K562 (cell line): ENCODE measurements at regions not wholly inside any gene's neighbourhood (a gene's known extent, or its start where the extent isn't known, plus 50 kb on each side); places are given as distances from the start of the nearest gene placed in this dataset.

Source experiments
- ATAC-seq: fragments of 200-7000 bp; cut with Tn5 transposase; 3 replicates; pipeline ENCODE4 v1.9.1; 2020; ENCODE audit warnings: moderate library complexity
- BruUV-seq: library from RNA; stranded (reverse); fragments of 400-500 nt; replicated peaks from 2 replicates; lab custom pipeline; 2021; lab: Mats Ljungman, UMichigan
- CTCF ChIA-PET: fragments of 300-600 bp; formaldehyde crosslinking; extraction: SDS; loops from one replicate; lab custom pipeline; 2021; ENCODE audit warnings: low intra/inter-chr PET ratio; lab: Yijun Ruan, JAX
- POLR2A ChIA-PET: fragments of 300-600, 350-650 bp; sonication (Branson Sonifier 250); formaldehyde crosslinking; extraction: SDS; loops from one replicate; lab custom pipeline; 2021; ENCODE audit warnings: antibody characterized with exemption, inconsistent platforms; lab: Yijun Ruan, JAX
- DNase-seq, 4 experiments: peaks; one replicate each; pipeline versions ENCODE4 v3.0.0 to v3.0.0-alpha.2; 2011 to 2018; ENCODE audit warnings: low spot score in 3 of 4, mixed read lengths in 3 of 4; ENCODE audit errors: extremely low read depth in 1 of 4
- FAIRE-seq: peaks from 2 replicates; lab custom pipeline; 2011; peaks lifted over from hg19 to GRCh38; lab: Jason Lieb, UNC
- H2AFZ ChIP-seq: 2 replicates; pipeline ENCODE4 v1.6.0; 2011; ENCODE audit warnings: low read depth, low read length, control low read depth, inconsistent platforms
- H3K27ac ChIP-seq: fragments of 200-600 bp; 3 replicates; pipeline ENCODE4 v1.8.0; 2011; ENCODE audit warnings: low read depth, mild to moderate bottlenecking, control low read depth, inconsistent platforms, low read length, moderate library complexity, mixed read lengths; ENCODE audit errors: extremely low read depth
- H3K27me3 ChIP-seq, 2 experiments: fragments of 300-600 bp in 1 of 2; 2 replicates in 1 of 2; 3 replicates in 1 of 2; pipeline versions ENCODE4 v1.6.0 to v1.8.0; 2011; ENCODE audit warnings: inconsistent platforms in 2 of 2, low read length in 2 of 2, mild to moderate bottlenecking in 1 of 2, mixed read lengths in 1 of 2, moderate library complexity in 1 of 2; ENCODE audit not compliant: control insufficient read depth in 2 of 2, insufficient read depth in 2 of 2
- H3K36me3 ChIP-seq: fragments of 300-600 bp; 3 replicates; pipeline ENCODE4 v1.8.0; 2011; ENCODE audit warnings: mild to moderate bottlenecking, low read length, inconsistent platforms; ENCODE audit not compliant: control insufficient read depth, insufficient read depth
- H3K4me1 ChIP-seq, 2 experiments: fragments of 200-600 bp in 1 of 2; replicated peaks in 1 of 2; 2 replicates in 1 of 2; 3 replicates in 1 of 2; pipeline versions ENCODE4 v1.5.1 to v1.8.0; 2011; ENCODE audit warnings: inconsistent platforms in 2 of 2, low read length in 2 of 2, mild to moderate bottlenecking in 1 of 2, mixed read lengths in 1 of 2, moderate library complexity in 1 of 2; ENCODE audit not compliant: control insufficient read depth in 2 of 2, insufficient read depth in 2 of 2
- H3K4me2 ChIP-seq: 2 replicates; pipeline ENCODE4 v1.6.1; 2011; ENCODE audit warnings: low read length, control low read depth, inconsistent platforms, mixed read lengths; ENCODE audit not compliant: insufficient read depth
- H3K4me3 ChIP-seq: fragments of 200-600 bp; sonication (generic), shearing (Covaris generic); 2 replicates; pipeline ENCODE4 v1.5.1; 2016; ENCODE audit warnings: control low read depth, inconsistent platforms
- H3K79me2 ChIP-seq: fragments of 200-600 bp; 3 replicates; pipeline ENCODE4 v1.8.0; 2011; ENCODE audit warnings: low read length, inconsistent platforms; ENCODE audit not compliant: control insufficient read depth, insufficient read depth
- H3K9ac ChIP-seq, 2 experiments: 2 replicates each; pipeline versions ENCODE4 v1.6.0 to v1.6.1; 2011; ENCODE audit warnings: low read depth in 2 of 2, low read length in 2 of 2, control low read depth in 1 of 2, inconsistent platforms in 1 of 2, mild to moderate bottlenecking in 1 of 2, mixed read lengths in 1 of 2; ENCODE audit not compliant: insufficient read depth in 1 of 2
- H3K9me1 ChIP-seq: one replicate; pipeline ENCODE4 v1.6.0; 2011; ENCODE audit warnings: inconsistent platforms, mild to moderate bottlenecking, low read length, moderate library complexity; ENCODE audit not compliant: control insufficient read depth, insufficient read depth
- H3K9me3 ChIP-seq: replicated peaks from 2 replicates; pipeline ENCODE4 v1.5.1; 2011; ENCODE audit warnings: low read depth, low read length, inconsistent platforms; ENCODE audit not compliant: control insufficient read depth, insufficient read depth
- H4K20me1 ChIP-seq: replicated peaks from 2 replicates; pipeline ENCODE4 v1.6.1; 2011; ENCODE audit warnings: low read length, inconsistent platforms, mixed read lengths; ENCODE audit not compliant: control insufficient read depth, insufficient read depth
- CEBPB ChIP-seq: fragments of 450-650 bp; IDR thresholded peaks from 2 replicates; pipeline ENCODE4 v1.6.1; 2016; ENCODE audit warnings: missing genetic modification characterization, missing compliant biosample characterization
- KDM1A ChIP-seq, 2 experiments: fragments of 450-650 bp; IDR thresholded peaks; 2 replicates each; pipeline ENCODE4 v1.6.1; 2016; ENCODE audit warnings: mild to moderate bottlenecking in 2 of 2
- NFATC3 ChIP-seq: fragments of 450-650 bp; IDR thresholded peaks from 2 replicates; pipeline ENCODE4 v1.6.1; 2017; ENCODE audit warnings: mild to moderate bottlenecking
- NFXL1 ChIP-seq: fragments of 450-650 bp; formaldehyde crosslinking; IDR thresholded peaks from 2 replicates; pipeline ENCODE4 v1.4.0; 2021; ENCODE audit warnings: mild to moderate bottlenecking
- ZNF174 ChIP-seq: fragments of 250-450 bp; sonication (Bioruptor Pico); IDR thresholded peaks from 2 replicates; pipeline ENCODE4 v1.4.0; 2020; ENCODE audit warnings: mild to moderate bottlenecking
- ZNF668 ChIP-seq: fragments of 250-450 bp; sonication (Bioruptor Pico); IDR thresholded peaks from 2 replicates; pipeline ENCODE4 v1.8.0; 2022; ENCODE audit warnings: mild to moderate bottlenecking, inconsistent platforms
- in situ Hi-C: fragments of 300-500 bp; cut with MboI; formaldehyde crosslinking; loops from 4 replicates; pipeline ENCODE4 v1.15.0; 2018; ENCODE audit warnings: inconsistent platforms, mixed read lengths
- intact Hi-C: fragments of 100-400 bp; cut with micrococcal nuclease; formaldehyde crosslinking; loops from 2 replicates; pipeline ENCODE4 v1.14.2; 2022
- TF ChIP-seq, protein P1 (sequence below): fragments of 250-450 bp; sonication (Bioruptor Pico); IDR thresholded peaks from 2 replicates; pipeline ENCODE4 v1.5.0; 2021
- TF ChIP-seq, protein P2 (sequence below), 2 experiments: IDR thresholded peaks; 2 replicates each; pipeline ENCODE4 v1.6.1; 2011; ENCODE audit warnings: borderline replicate concordance in 1 of 2, control low read depth in 1 of 2, low read depth in 1 of 2, low read length in 1 of 2, mild to moderate bottlenecking in 1 of 2, mixed read lengths in 1 of 2, moderate library complexity in 1 of 2; ENCODE audit not compliant: insufficient read depth in 1 of 2, insufficient read length in 1 of 2, poor library complexity in 1 of 2, severe bottlenecking in 1 of 2; ENCODE audit errors: extremely low read depth in 1 of 2

DNA sequence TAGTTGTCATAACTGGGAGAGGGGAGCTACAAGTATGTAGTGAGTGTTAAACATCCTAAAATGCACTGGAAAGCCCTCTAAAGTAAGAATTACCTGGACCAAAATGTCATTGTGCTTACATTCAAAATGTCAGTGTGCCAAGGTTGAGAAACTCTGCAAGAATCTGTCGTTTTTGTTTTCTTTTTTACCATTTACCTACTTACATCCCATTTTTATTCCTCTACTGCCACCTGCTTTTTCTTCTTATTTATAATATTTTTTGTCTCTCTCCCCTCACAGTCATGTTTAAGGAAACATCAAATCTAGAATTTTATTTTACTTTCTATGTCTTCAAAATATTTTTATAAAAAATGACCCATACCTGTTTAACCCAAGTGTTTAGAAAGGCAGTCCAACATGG lies 226.4 kb downstream of the PCDH17 start (continued):
- TF ChIP-seq, protein P1, sequence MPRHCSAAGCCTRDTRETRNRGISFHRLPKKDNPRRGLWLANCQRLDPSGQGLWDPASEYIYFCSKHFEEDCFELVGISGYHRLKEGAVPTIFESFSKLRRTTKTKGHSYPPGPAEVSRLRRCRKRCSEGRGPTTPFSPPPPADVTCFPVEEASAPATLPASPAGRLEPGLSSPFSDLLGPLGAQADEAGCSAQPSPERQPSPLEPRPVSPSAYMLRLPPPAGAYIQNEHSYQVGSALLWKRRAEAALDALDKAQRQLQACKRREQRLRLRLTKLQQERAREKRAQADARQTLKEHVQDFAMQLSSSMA (CRISPR knock-in tag), result no peak
- TF ChIP-seq NFXL1 (CRISPR knock-in tag) (no peak), KDM1A (IDR thresholded peaks at IDR 0.05) (no peak), NFATC3 (no peak), CEBPB (tag) (no peak)
- TF ChIP-seq, all 486 proteins: peak for 0

GRCh38 chr13:57858376-57858775 lies 226.8 kb downstream of the PCDH17 start:
- Histone ChIP-seq H3K4me3 (no peak overlapping the region), H3K4me1 (no peaks in the 10 kb centered on the region), H3K4me2 (no peak overlapping the region), H3K9me3 (0 out of 2 replicates have a peak, but pooled peaks cover 2% of the 10 kb centered on the region), H3K36me3 (no peaks in the 10 kb centered on the region), H3K9me1 (no peaks in the 10 kb centered on the region), H2AFZ (no peak overlapping the region), H3K79me2 (no peaks in the 10 kb centered on the region), H3K27me3 (no peaks in the 10 kb centered on the region), H4K20me1 (no peaks in the 10 kb centered on the region), H3K9ac (no peak overlapping the region), H3K27ac (no peak overlapping the region)
- ChIA-PET CTCF (no interaction called here), POLR2A (no interaction called here)
- in situ Hi-C loops (no loop called here), intact Hi-C loops (no loop called here)
- TF ChIP-seq, protein P2, sequence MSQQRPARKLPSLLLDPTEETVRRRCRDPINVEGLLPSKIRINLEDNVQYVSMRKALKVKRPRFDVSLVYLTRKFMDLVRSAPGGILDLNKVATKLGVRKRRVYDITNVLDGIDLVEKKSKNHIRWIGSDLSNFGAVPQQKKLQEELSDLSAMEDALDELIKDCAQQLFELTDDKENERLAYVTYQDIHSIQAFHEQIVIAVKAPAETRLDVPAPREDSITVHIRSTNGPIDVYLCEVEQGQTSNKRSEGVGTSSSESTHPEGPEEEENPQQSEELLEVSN (IDR thresholded peaks at IDR 0.05; ENCODE audit: borderline replicate concordance in 1 of 2, extremely low read depth in 1 of 2, insufficient read depth in 1 of 2, insufficient read length in 1 of 2, low read depth in 1 of 2, low read length in 1 of 2, poor library complexity in 1 of 2, severe bottlenecking in 1 of 2), result no peak
- TF ChIP-seq ZNF174 (CRISPR knock-in tag) (no peak), ZNF668 (no peak)
- no peak for DNase-seq
- no peak for FAIRE-seq
- no TSS peak for BruUV-seq
- ATAC-seq, result no peak
